SU-DHL-6 (cell line): ENCODE measurements at regions not wholly inside any gene's neighbourhood (a gene's known extent, or its start where the extent isn't known, plus 50 kb on each side); places are given as distances from the start of the nearest gene placed in this dataset.

Source experiments
- CTCF ChIP-seq: fragments of 200-600 bp; sonication (generic); IDR thresholded peaks from one replicate; pipeline ENCODE4 v1.5.1; 2017; ENCODE audit warnings: antibody characterized with exemption, mild to moderate bottlenecking, low read length, moderate library complexity; ENCODE audit not compliant: insufficient read depth, poor library complexity, severe bottlenecking
- EZH2phosphoT487 ChIP-seq: fragments of 200-600 bp; sonication (generic), shearing (Covaris generic); conservative IDR thresholded peaks from 2 replicates; pipeline ENCODE4 v1.6.1; 2018; ENCODE audit warnings: mild to moderate bottlenecking, antibody characterized with exemption, low read length, moderate library complexity, mixed read lengths

GRCh38 chr1:66431999-66432398 is 102.0 kb upstream of the SGIP1 start:
- TF ChIP-seq CTCF (no peak), EZH2phosphoT487 (no peak)
